Esophagus squamous epithelium (tissue), 5 donors: ENCODE measurements at regions not wholly inside any gene's neighbourhood (a gene's known extent, or its start where the extent isn't known, plus 50 kb on each side); places are given as distances from the start of the nearest gene placed in this dataset.

Experiments used
- DNase-seq: peaks from one replicate; lab custom pipeline; 2025; lab: John Stamatoyannopoulos, UW
- H3K27ac ChIP-seq, 4 donors: fragments of 200-600 bp; sonication (generic); one replicate each; pipeline ENCODE4 v1.5.1; 2016 to 2019; ENCODE audit warnings: mild to moderate bottlenecking in 1 of 4
- H3K27me3 ChIP-seq, 4 donors: fragments of 200-600 bp; sonication (generic); 1 replicate in 3 of 4; 2 replicates in 1 of 4; pipeline versions ENCODE4 v1.5.1 to v1.6.0; 2017 to 2021; ENCODE audit warnings: antibody characterized with exemption in 1 of 4
- H3K36me3 ChIP-seq, 3 donors: fragments of 200-600 bp; sonication (generic); one replicate each; pipeline ENCODE4 v1.5.1; 2016 to 2019
- H3K4me1 ChIP-seq, 3 donors: fragments of 200-600 bp; sonication (generic); one replicate each; pipeline ENCODE4 v1.5.1; 2017 to 2019
- H3K4me3 ChIP-seq, 4 donors: fragments of 200-600 bp; sonication (generic); 1 replicate in 3 of 4; 2 replicates in 1 of 4; pipeline ENCODE4 v1.5.1; 2016 to 2019; ENCODE audit warnings: mild to moderate bottlenecking in 2 of 4, moderate library complexity in 1 of 4
- H3K9me3 ChIP-seq, 3 donors: fragments of 200-600 bp; sonication (generic); one replicate each; pipeline ENCODE4 v1.5.1; 2016 to 2019
- POLR2A ChIP-seq, 4 donors: fragments of 450-650 bp; IDR thresholded peaks; one replicate each; pipeline ENCODE4 v1.6.1; 2017; ENCODE audit warnings: antibody characterized with exemption in 4 of 4, mild to moderate bottlenecking in 4 of 4, moderate library complexity in 3 of 4
- WGBS, 2 donors: methylation state at CpG; one replicate each; pipeline ENCODE4 v1.1.5; 2018; 5-methylcytosine and 5-hydroxymethylcytosine counted together
- intact Hi-C: fragments of 100-400 bp; cut with DNase I; formaldehyde crosslinking; loops from one replicate; pipeline ENCODE4 v1.15.0; 2022
- TF ChIP-seq, protein P1 (sequence below), 6 experiments: fragments of 450-650 bp in 4 of 6; fragments of 200-600 bp in 2 of 6; sonication (generic) in 2 of 6; IDR thresholded peaks; one replicate each; pipeline ENCODE4 v1.5.1; 2016 to 2019; ENCODE audit warnings: antibody characterized with exemption in 6 of 6, mild to moderate bottlenecking in 4 of 6, moderate library complexity in 4 of 6
- donor health status: DM: yes; HTN: yes; CAD: no.

DNA sequence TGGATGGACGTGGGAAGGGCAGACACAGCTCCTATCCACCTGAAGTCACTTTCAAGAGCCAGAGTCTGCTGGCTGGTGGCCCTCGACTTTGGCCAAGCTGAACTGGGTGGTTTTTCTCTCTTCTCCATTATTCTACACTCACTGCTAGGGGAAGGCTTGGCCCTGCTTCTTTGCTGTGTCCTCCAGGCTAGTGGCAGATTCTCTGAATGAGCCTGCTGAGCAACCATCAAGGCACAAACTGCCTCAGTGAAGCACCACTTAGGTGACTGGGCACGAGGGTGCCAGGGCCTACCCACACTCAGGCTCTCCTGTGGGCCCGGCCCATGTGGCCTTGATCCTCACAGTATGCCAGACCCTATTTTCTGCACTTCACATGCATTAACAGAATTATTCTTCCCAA lies 92.0 kb downstream of the PJA1 start:
- no peak for DNase-seq
- H3K4me1 ChIP-seq = no peaks in the 10 kb centered on the region
- H3K36me3 ChIP-seq = no peaks in the 10 kb centered on the region
- WGBS, 2 donors = 76% methylated on average over 2 of the region's 4 CpGs; no CpG with 5 or more reads in 1 of the 2 donors
- no peak overlapping the region for H3K27ac ChIP-seq
- H3K9me3 ChIP-seq = no peaks in the 10 kb centered on the region
- H3K4me3 ChIP-seq = no peak overlapping the region
- intact Hi-C loops = no loop called here
- TF ChIP-seq, protein P1, sequence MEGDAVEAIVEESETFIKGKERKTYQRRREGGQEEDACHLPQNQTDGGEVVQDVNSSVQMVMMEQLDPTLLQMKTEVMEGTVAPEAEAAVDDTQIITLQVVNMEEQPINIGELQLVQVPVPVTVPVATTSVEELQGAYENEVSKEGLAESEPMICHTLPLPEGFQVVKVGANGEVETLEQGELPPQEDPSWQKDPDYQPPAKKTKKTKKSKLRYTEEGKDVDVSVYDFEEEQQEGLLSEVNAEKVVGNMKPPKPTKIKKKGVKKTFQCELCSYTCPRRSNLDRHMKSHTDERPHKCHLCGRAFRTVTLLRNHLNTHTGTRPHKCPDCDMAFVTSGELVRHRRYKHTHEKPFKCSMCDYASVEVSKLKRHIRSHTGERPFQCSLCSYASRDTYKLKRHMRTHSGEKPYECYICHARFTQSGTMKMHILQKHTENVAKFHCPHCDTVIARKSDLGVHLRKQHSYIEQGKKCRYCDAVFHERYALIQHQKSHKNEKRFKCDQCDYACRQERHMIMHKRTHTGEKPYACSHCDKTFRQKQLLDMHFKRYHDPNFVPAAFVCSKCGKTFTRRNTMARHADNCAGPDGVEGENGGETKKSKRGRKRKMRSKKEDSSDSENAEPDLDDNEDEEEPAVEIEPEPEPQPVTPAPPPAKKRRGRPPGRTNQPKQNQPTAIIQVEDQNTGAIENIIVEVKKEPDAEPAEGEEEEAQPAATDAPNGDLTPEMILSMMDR (IDR thresholded peaks at IDR 0.05) = no peak
- no peak for TF ChIP-seq POLR2A (IDR thresholded peaks at IDR 0.05)
- no peaks in the 10 kb centered on the region for H3K27me3 ChIP-seq

DNA sequence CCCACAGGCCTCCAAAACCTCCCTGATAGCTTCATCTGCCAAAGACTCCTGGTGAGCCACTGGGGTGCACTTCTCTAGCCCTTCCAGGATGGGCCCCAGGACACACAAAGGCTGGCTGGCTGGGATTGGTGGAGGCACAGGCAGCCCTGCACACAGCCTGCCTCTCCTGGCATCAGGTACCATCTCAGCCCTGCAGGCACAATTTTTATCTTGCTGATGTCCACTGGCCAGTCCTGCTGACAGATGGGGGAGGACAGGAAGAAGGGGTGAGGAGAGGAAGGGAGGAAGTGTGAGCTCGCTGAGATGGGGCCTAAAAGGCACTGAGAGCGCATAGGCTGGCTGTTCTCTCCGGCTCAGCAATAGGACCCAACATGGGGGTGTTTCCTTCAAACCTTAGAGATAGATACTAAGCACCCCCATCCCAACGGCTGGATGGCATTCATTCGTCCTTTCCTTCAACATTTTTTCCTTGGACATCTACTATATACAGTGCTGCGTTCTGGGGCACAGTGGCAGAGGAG lies 92.7 kb downstream of the PJA1 start:
- H3K27me3 ChIP-seq = no peaks in the 10 kb centered on the region
- intact Hi-C loops = no loop called here
- TF ChIP-seq, protein P1 (IDR thresholded peaks at IDR 0.05) = no peak
- TF ChIP-seq POLR2A (IDR thresholded peaks at IDR 0.05) = no peak
- H3K4me3 ChIP-seq = no peak overlapping the region
- no peaks in the 10 kb centered on the region for H3K4me1 ChIP-seq
- H3K36me3 ChIP-seq = no peaks in the 10 kb centered on the region
- 67 to 79% methylated on average over 5 to 6 of the region's 6 CpGs for WGBS, 2 donors
- no peak for DNase-seq
- H3K27ac ChIP-seq = no peak overlapping the region
- no peaks in the 10 kb centered on the region for H3K9me3 ChIP-seq

DNA sequence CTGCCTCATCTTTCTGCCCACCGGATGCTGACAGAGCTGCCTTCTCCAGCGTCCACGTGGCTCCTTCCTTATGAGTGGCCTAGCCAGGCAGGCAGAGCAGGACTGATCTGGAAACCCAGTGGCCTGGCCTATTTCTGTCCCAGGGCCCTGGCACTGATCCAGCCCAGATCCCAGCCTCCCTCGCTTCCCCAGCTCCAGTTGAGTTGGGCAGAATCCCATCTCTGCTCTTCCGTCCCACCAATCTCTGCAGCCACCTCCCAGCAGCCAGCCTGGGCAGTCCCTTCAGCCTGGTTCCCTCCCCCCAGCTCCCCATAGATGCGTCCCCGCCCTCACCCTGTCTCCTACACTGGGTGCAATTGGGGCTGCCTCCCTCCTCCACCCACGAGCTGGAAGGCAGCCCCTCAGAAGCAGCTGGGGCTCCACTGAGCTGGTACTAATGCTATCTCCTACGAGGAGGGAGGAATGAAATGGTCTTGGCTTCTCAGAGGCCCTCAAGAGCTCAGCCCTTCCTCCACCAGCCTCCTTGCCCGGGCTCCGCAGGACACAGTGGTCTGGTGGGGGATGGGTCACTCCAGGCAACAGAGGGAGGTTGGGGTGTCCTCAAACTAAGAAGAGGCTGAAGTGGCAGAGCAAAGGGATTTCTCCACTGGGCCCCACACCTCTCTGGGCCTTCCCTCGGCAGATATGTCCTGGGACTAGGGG lies 94.2 kb downstream of the PJA1 start:
- 80 to 82% methylated on average over 1 to 3 of the region's 12 CpGs for WGBS, 2 donors
- peak overlapping the region in 1 of 4 donors; percentile 13 for H3K27ac ChIP-seq
- intact Hi-C loops = no loop called here
- no peak overlapping the region for H3K4me3 ChIP-seq
- no peaks in the 10 kb centered on the region for H3K36me3 ChIP-seq
- no peaks in the 10 kb centered on the region for H3K4me1 ChIP-seq
- TF ChIP-seq, protein P1 (IDR thresholded peaks at IDR 0.05) = no peak
- TF ChIP-seq POLR2A (IDR thresholded peaks at IDR 0.05) = no peak
- no peak for DNase-seq
- H3K9me3 ChIP-seq = no peaks in the 10 kb centered on the region
- no peaks in the 10 kb centered on the region for H3K27me3 ChIP-seq

DNA sequence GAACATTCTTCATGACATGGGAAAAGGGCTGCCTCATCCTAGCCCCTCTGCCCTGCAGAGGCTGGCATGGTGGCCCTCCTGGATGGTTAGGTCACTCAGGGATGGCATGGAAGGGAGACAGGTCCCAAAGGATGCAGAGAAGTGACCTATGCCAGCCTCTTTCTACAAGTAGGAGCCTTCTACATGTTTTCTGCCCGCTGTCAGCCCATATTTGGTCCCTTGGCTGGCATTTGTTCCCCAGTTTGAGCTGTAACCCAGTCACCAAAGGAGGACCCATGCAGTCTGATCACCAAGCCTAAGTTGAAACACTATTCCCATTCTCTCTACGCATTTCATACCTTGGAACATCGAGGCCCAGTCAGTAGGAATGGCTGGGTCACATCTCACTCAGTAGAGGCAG lies 95.4 kb downstream of the PJA1 start:
- H3K36me3 ChIP-seq = no peaks in the 10 kb centered on the region
- no peak overlapping the region for H3K27ac ChIP-seq
- no peak overlapping the region for H3K4me3 ChIP-seq
- 93 to 100% methylated on average over 1 to 2 of the region's 3 CpGs for WGBS, 2 donors
- no peaks in the 10 kb centered on the region for H3K9me3 ChIP-seq
- intact Hi-C loops = no loop called here
- no peaks in the 10 kb centered on the region for H3K27me3 ChIP-seq
- no peaks in the 10 kb centered on the region for H3K4me1 ChIP-seq
- DNase-seq = no peak
- TF ChIP-seq, protein P1 (IDR thresholded peaks at IDR 0.05) = no peak
- TF ChIP-seq POLR2A (IDR thresholded peaks at IDR 0.05) = no peak

DNA sequence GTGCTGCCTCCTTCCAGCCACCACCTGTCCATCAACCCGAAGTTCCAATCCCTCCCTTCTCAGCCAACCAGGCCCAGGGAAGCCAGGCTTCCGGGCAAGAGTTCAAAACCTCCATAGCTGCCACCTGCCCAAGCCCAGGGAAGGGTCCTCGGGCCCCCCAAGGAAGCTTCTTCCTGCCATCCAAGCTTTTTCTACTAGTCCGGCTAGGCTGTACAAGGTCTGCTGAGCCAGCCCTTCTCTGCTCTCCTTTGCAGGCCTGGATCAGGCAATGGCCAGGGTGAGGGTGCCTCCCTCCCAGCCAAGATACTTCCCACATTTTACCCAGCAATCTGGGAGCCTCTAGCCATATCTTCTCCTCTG lies 96.2 kb downstream of the PJA1 start:
- WGBS, 2 donors = 79 to 100% methylated on average over 1 to 4 of the region's 4 CpGs
- Histone ChIP-seq H3K9me3 (peaks cover 0 to 4% (median 0%) of the 10 kb centered on the region in 3 donors), H3K4me3 (no peak overlapping the region), H3K4me1 (no peaks in the 10 kb centered on the region), H3K36me3 (no peaks in the 10 kb centered on the region), H3K27me3 (no peaks in the 10 kb centered on the region), H3K27ac (no peak overlapping the region)
- TF ChIP-seq, protein P1 (IDR thresholded peaks at IDR 0.05) = no peak
- no peak for TF ChIP-seq POLR2A (IDR thresholded peaks at IDR 0.05)
- intact Hi-C loops = no loop called here
- no peak for DNase-seq
